Neural crest cell (in vitro differentiated cells): ENCODE measurements at regions not wholly inside any gene's neighbourhood (a gene's known extent, or its start where the extent isn't known, plus 50 kb on each side); places are given as distances from the start of the nearest gene placed in this dataset.

Experiments
- DNase-seq: peaks from one replicate; pipeline ENCODE4 v3.0.0; 2021; ENCODE audit warnings: low read depth, mixed read lengths, low spot score
- H3K27ac Mint-ChIP-seq: one replicate; pipeline ENCODE4 v1.8.0; 2021; ENCODE audit warnings: mild to moderate bottlenecking, mixed read lengths; ENCODE audit not compliant: unreplicated experiment
- H3K27me3 Mint-ChIP-seq: 2 replicates; pipeline ENCODE4 v1.8.0; 2021; ENCODE audit warnings: low read depth, mild to moderate bottlenecking, mixed read lengths
- H3K36me3 Mint-ChIP-seq: 2 replicates; pipeline ENCODE4 v1.8.0; 2021; ENCODE audit warnings: low read depth, mild to moderate bottlenecking, mixed read lengths
- H3K4me1 Mint-ChIP-seq: 2 replicates; pipeline ENCODE4 v1.8.0; 2021; ENCODE audit warnings: mixed read lengths
- H3K4me3 Mint-ChIP-seq: one replicate; pipeline ENCODE4 v1.8.0; 2021; ENCODE audit warnings: mild to moderate bottlenecking, mixed read lengths
- H3K9me3 Mint-ChIP-seq: 2 replicates; pipeline ENCODE4 v1.8.0; 2021; ENCODE audit warnings: mixed read lengths
- CTCF ChIP-seq: fragments of 200-600 bp; sonication (generic); conservative IDR thresholded peaks from 2 replicates; pipeline ENCODE4 v1.5.0; 2021; ENCODE audit warnings: antibody characterized with exemption, mild to moderate bottlenecking

- Mint-ChIP-seq H3K9me3 (peaks cover 13% of the 10 kb centered on the region), H3K36me3 (peaks cover 5% of the 10 kb centered on the region), H3K27me3 (no peaks in the 10 kb centered on the region), H3K4me1 (peaks cover 18% of the 10 kb centered on the region), H3K4me3 (no peak overlapping the region), H3K27ac (no peak overlapping the region)
- no peak for DNase-seq
- no peak for TF ChIP-seq CTCF
Measured at GRCh38 chr16:74079232-74079586, 217.4 kb upstream of the PSMD7 start.

GRCh38 chr16:74078511-74079231 lies 217.9 kb upstream of the PSMD7 start:
- Mint-ChIP-seq H3K4me1 (peaks cover 18% of the 10 kb centered on the region), H3K27ac (no peak overlapping the region), H3K9me3 (peaks cover 14% of the 10 kb centered on the region), H3K36me3 (peaks cover 5% of the 10 kb centered on the region), H3K4me3 (no peak overlapping the region), H3K27me3 (no peaks in the 10 kb centered on the region)
- no peak for DNase-seq
- no peak for TF ChIP-seq CTCF

- DNase-seq: no peak
- Mint-ChIP-seq H3K4me1 (peaks cover 3% of the 10 kb centered on the region), H3K27ac (no peak overlapping the region), H3K36me3 (peaks cover 5% of the 10 kb centered on the region), H3K4me3 (no peak overlapping the region), H3K9me3 (peaks cover 14% of the 10 kb centered on the region), H3K27me3 (no peaks in the 10 kb centered on the region)
- TF ChIP-seq CTCF: no peak
Measured at GRCh38 chr16:74076568-74076967, 220.0 kb upstream of the PSMD7 start.

- peaks cover 14% of the 10 kb centered on the region for H3K9me3 Mint-ChIP-seq
Measured at GRCh38 chr16:74075393-74075792, 221.2 kb upstream of the PSMD7 start.

GRCh38 chr16:74073456-74073855 lies 223.2 kb upstream of the PSMD7 start:
- H3K27me3 Mint-ChIP-seq: no peaks in the 10 kb centered on the region
- DNase-seq: no peak
- no peak overlapping the region for H3K4me3 Mint-ChIP-seq
- H3K36me3 Mint-ChIP-seq: peaks cover 5% of the 10 kb centered on the region
- no peak for TF ChIP-seq CTCF
- peaks cover 14% of the 10 kb centered on the region for H3K9me3 Mint-ChIP-seq
- H3K27ac Mint-ChIP-seq: no peak overlapping the region
- H3K4me1 Mint-ChIP-seq: no peaks in the 10 kb centered on the region

More at GRCh38 chr16:74075393-74075792, 221.2 kb upstream of the PSMD7 start:
- no peak for TF ChIP-seq CTCF
- H3K36me3 Mint-ChIP-seq: peaks cover 5% of the 10 kb centered on the region
- H3K4me1 Mint-ChIP-seq: peaks cover 3% of the 10 kb centered on the region
- no peak overlapping the region for H3K27ac Mint-ChIP-seq
- H3K27me3 Mint-ChIP-seq: no peaks in the 10 kb centered on the region
- DNase-seq: no peak
- no peak overlapping the region for H3K4me3 Mint-ChIP-seq
